C4-2B (cell line): ENCODE measurements at regions not wholly inside any gene's neighbourhood (a gene's known extent, or its start where the extent isn't known, plus 50 kb on each side); places are given as distances from the start of the nearest gene placed in this dataset.

Source experiments
- CTCF ChIP-seq: fragments of 450-650 bp; conservative IDR thresholded peaks from 2 replicates; pipeline ENCODE4 v1.5.1; 2017; ENCODE audit warnings: mild to moderate bottlenecking
- ZFX ChIP-seq: fragments of 450-650 bp; IDR thresholded peaks from 2 replicates; pipeline ENCODE4 v1.6.1; 2017

GRCh38 chr2:199570934-199571333 lies 113.2 kb upstream of the SATB2 start:
- TF ChIP-seq CTCF (no peak), ZFX (no peak)
